ENCODE measurements at regions not wholly inside any gene's neighbourhood (a gene's known extent, or its start where the extent isn't known, plus 50 kb on each side); places are given as distances from the start of the nearest gene placed in this dataset.

GRCh38 chr11:69971741-69972140, 106.4 kb upstream of the ANO1 start:
- TF ChIP-seq CTCF (IDR thresholded peaks at IDR 0.05; ENCODE audit: poor library complexity), result no peak
- TF ChIP-seq EZH2phosphoT487 (IDR thresholded peaks at IDR 0.05; ENCODE audit: low read depth, severe bottlenecking, unreplicated experiment), result no peak

Data from hepatocyte (in vitro differentiated cells).